ENCODE measurements at regions not wholly inside any gene's neighbourhood (a gene's known extent, or its start where the extent isn't known, plus 50 kb on each side); places are given as distances from the start of the nearest gene placed in this dataset.

GRCh38 chr6:110033101-110033500 lies 55.0 kb downstream of the GPR6 start:
- no peak for DNase-seq (ENCODE audit: low read depth in 2 of 2)

GRCh38 chr6:110033749-110034666 lies 55.9 kb downstream of the GPR6 start:
- DNase-seq (ENCODE audit: low read depth in 2 of 2): no peak

- DNase-seq (ENCODE audit: low read depth in 2 of 2): no peak
Measured at GRCh38 chr6:110034667-110035036, 56.5 kb downstream of the GPR6 start.

- no peak for DNase-seq (ENCODE audit: low read depth in 2 of 2)
Measured at GRCh38 chr6:110035321-110035720, 57.2 kb downstream of the GPR6 start.

- DNase-seq (ENCODE audit: low read depth in 2 of 2): no peak
Measured at GRCh38 chr6:110036408-110037302, 58.5 kb downstream of the GPR6 start.

GRCh38 chr6:110037726-110038295 lies 59.7 kb downstream of the GPR6 start:
- no peak for DNase-seq (ENCODE audit: low read depth in 2 of 2)

GRCh38 chr6:110039364-110039980 lies 61.4 kb downstream of the GPR6 start:
- DNase-seq (ENCODE audit: low read depth in 2 of 2): peak; percentile 67 to 86

- DNase-seq (ENCODE audit: low read depth in 2 of 2): peak; percentile 28 to 43
Measured at GRCh38 chr6:110039981-110040383, 61.9 kb downstream of the GPR6 start.

GRCh38 chr6:110040716-110041115 lies 62.6 kb downstream of the GPR6 start:
- no peak for DNase-seq (ENCODE audit: low read depth in 2 of 2)

GRCh38 chr6:110041126-110041525 lies 63.0 kb downstream of the GPR6 start:
- no peak for DNase-seq (ENCODE audit: low read depth in 2 of 2)

- no peak for DNase-seq (ENCODE audit: low read depth in 2 of 2)
Measured at GRCh38 chr6:110041830-110042229, 63.7 kb downstream of the GPR6 start.

GRCh38 chr6:110042670-110043296 lies 64.7 kb downstream of the GPR6 start:
- no peak for DNase-seq (ENCODE audit: low read depth in 2 of 2)

GRCh38 chr6:110043366-110043994 lies 65.4 kb downstream of the GPR6 start:
- no peak for DNase-seq (ENCODE audit: low read depth in 2 of 2)

- DNase-seq (ENCODE audit: low read depth in 2 of 2): no peak
Measured at GRCh38 chr6:110044096-110044495, 66.0 kb downstream of the GPR6 start.

GRCh38 chr6:110044622-110045021 lies 66.5 kb downstream of the GPR6 start:
- no peak for DNase-seq (ENCODE audit: low read depth in 2 of 2)

GRCh38 chr6:110048221-110048875 lies 70.2 kb downstream of the GPR6 start:
- no peak for DNase-seq (ENCODE audit: low read depth in 2 of 2)

GRCh38 chr6:110049696-110050439 lies 71.8 kb downstream of the GPR6 start:
- no peak for DNase-seq (ENCODE audit: low read depth in 2 of 2)
